Esophagus muscularis mucosa (tissue), 4 donors: ENCODE measurements at regions not wholly inside any gene's neighbourhood (a gene's known extent, or its start where the extent isn't known, plus 50 kb on each side); places are given as distances from the start of the nearest gene placed in this dataset.

Experiments
- DNase-seq: peaks from one replicate; pipeline ENCODE4 v3.0.0-alpha.2; 2017; ENCODE audit errors: extremely low spot score
- H3K27ac ChIP-seq, 4 donors: fragments of 200-600 bp; sonication (generic); replicated peaks in 1 of 4; 1 replicate in 3 of 4; 2 replicates in 1 of 4; pipeline ENCODE4 v1.5.1; 2016 to 2019; ENCODE audit warnings: mild to moderate bottlenecking in 1 of 4
- H3K27me3 ChIP-seq, 4 donors: fragments of 200-600 bp; sonication (generic); one replicate each; pipeline versions ENCODE4 v1.5.1 to v1.6.0; 2016 to 2019
- H3K36me3 ChIP-seq, 4 donors: fragments of 200-600 bp; sonication (generic); one replicate each; pipeline ENCODE4 v1.5.1; 2016 to 2019
- H3K4me1 ChIP-seq, 4 donors: fragments of 200-600 bp; sonication (generic); one replicate each; pipeline ENCODE4 v1.5.1; 2016 to 2019
- H3K4me3 ChIP-seq, 4 donors: fragments of 200-600 bp; sonication (generic); 1 replicate in 2 of 4; 2 replicates in 2 of 4; pipeline ENCODE4 v1.5.1; 2016 to 2019; ENCODE audit warnings: mild to moderate bottlenecking in 4 of 4, moderate library complexity in 1 of 4
- H3K9me3 ChIP-seq, 4 donors: fragments of 200-600 bp; sonication (generic); 1 replicate in 3 of 4; 2 replicates in 1 of 4; pipeline ENCODE4 v1.5.1; 2016 to 2019
- CTCF ChIP-seq, 3 experiments: fragments of 200-600 bp in 2 of 3; fragments of 450-650 bp in 1 of 3; sonication (generic) in 2 of 3; IDR thresholded peaks; one replicate each; pipeline ENCODE4 v1.5.1; 2017 to 2019; ENCODE audit warnings: antibody characterized with exemption in 3 of 3, mild to moderate bottlenecking in 2 of 3, moderate library complexity in 1 of 3
- EP300 ChIP-seq: sonication (generic); formaldehyde crosslinking; IDR thresholded peaks from one replicate; pipeline ENCODE4 v1.6.1; 2017; ENCODE audit warnings: antibody characterized with exemption
- POLR2A ChIP-seq: fragments of 450-650 bp; IDR thresholded peaks from one replicate; pipeline ENCODE4 v1.6.1; 2017; ENCODE audit warnings: antibody characterized with exemption, moderate library complexity, mild to moderate bottlenecking, low read depth
- POLR2AphosphoS5 ChIP-seq, 2 donors: sonication (generic); formaldehyde crosslinking; IDR thresholded peaks; one replicate each; pipeline ENCODE4 v1.6.1; 2017; ENCODE audit warnings: antibody characterized with exemption in 2 of 2
- WGBS: methylation state at CpG from one replicate; pipeline ENCODE4 v1.1.5; 2018; 5-methylcytosine and 5-hydroxymethylcytosine counted together
- intact Hi-C: fragments of 100-400 bp; cut with DNase I; formaldehyde crosslinking; loops from one replicate; pipeline ENCODE4 v1.15.1; 2023

GRCh38 chr6:143591441-143591840 is 79.9 kb upstream of the FUCA2 start:
- Histone ChIP-seq H3K36me3 (no peaks in the 10 kb centered on the region), H3K27ac (no peak overlapping the region), H3K4me3 (no peak overlapping the region), H3K4me1 (peaks cover 8 to 24% (median 23%) of the 10 kb centered on the region in 4 donors), H3K27me3 (no peaks in the 10 kb centered on the region), H3K9me3 (no peaks in the 10 kb centered on the region)
- 99% methylated on average over 4 of the region's 4 CpGs for WGBS
- DNase-seq = no peak
- no peak for TF ChIP-seq POLR2AphosphoS5 (IDR thresholded peaks at IDR 0.05)
- TF ChIP-seq CTCF (IDR thresholded peaks at IDR 0.05) = no peak
- no peak for TF ChIP-seq POLR2A
- intact Hi-C loops = no loop called here

DNA sequence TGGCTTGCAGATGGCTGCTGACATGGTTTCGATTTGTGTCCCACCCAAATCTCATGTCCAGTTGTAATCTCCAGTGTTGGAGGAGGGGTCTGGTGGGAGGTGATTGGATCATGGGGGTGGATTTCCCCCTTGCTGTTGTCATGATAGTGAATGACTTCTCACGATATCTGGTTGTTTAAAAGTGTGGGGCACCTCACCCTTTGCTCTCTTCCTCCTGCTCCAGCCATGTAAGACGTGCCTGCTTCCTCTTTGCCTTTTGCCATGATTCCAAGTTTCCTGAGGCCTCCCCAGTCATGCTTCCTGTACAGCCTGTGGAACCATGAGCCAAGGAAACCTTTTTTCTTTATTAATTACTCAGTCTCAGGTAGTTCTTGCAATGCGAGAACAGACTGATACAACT is 77.6 kb upstream of the FUCA2 start:
- H3K9me3 ChIP-seq = no peaks in the 10 kb centered on the region
- 90% methylated on average over 4 of the region's 4 CpGs for WGBS
- intact Hi-C loops = no loop called here
- no peaks in the 10 kb centered on the region for H3K36me3 ChIP-seq
- TF ChIP-seq EP300 = no peak
- no peak for TF ChIP-seq CTCF (IDR thresholded peaks at IDR 0.05)
- TF ChIP-seq POLR2AphosphoS5 (IDR thresholded peaks at IDR 0.05) = no peak
- no peak for TF ChIP-seq POLR2A
- DNase-seq = no peak
- H3K27ac ChIP-seq = no peak overlapping the region
- H3K27me3 ChIP-seq = no peaks in the 10 kb centered on the region
- no peak overlapping the region for H3K4me3 ChIP-seq
- H3K4me1 ChIP-seq = peaks cover 0 to 1% (median under 1%) of the 10 kb centered on the region in 4 donors

DNA sequence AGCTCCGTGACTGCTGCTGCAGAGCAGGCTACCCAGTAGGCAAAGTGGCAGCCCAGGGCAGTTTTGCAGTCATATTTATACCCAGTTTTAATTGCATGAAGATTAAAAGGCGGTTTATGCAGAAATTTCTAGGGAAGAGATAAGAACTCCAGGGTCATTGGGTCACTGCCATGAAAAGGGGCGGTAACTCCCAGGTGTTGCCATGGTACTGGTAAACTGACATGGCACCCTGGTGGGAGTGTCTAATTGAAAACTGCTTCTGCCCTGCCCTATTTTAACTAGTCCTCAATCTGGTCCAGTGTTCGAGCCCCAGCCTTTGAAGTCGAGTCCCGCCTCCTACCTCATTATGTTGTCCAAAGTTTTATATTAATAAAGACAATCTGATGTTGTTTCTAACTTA is 75.0 kb upstream of the FUCA2 start:
- H3K27me3 ChIP-seq = no peaks in the 10 kb centered on the region
- intact Hi-C loops = no loop called here
- no peaks in the 10 kb centered on the region for H3K4me1 ChIP-seq
- TF ChIP-seq CTCF (IDR thresholded peaks at IDR 0.05) = no peak
- TF ChIP-seq EP300 = no peak
- no peak for TF ChIP-seq POLR2A
- no peak for TF ChIP-seq POLR2AphosphoS5 (IDR thresholded peaks at IDR 0.05)
- 93% methylated on average over 6 of the region's 6 CpGs for WGBS
- H3K36me3 ChIP-seq = no peaks in the 10 kb centered on the region
- no peak overlapping the region for H3K27ac ChIP-seq
- DNase-seq = no peak
- no peak overlapping the region for H3K4me3 ChIP-seq
- H3K9me3 ChIP-seq = no peaks in the 10 kb centered on the region

DNA sequence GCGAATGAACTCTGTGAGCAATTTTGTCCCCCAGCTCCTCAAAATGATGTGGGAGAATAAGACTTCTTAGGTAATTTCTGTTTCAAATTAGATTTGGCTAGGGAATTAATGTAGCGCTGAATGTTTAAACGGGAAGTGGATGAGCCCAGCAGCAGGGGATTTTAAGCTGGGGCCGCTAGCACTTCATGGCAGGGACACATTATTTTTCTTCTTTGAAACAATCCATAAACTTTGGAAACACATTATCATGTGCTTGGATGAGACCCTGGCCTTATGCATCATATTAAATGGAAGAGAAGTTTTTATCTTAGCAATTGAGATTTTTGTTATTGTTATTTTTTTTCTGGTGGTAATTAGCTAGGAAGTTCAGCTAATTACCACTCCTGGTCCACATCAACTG is 74.2 kb upstream of the FUCA2 start:
- TF ChIP-seq CTCF (IDR thresholded peaks at IDR 0.05) = no peak
- TF ChIP-seq EP300 = no peak
- TF ChIP-seq POLR2A = no peak
- TF ChIP-seq POLR2AphosphoS5 (IDR thresholded peaks at IDR 0.05) = no peak

GRCh38 chr6:143585241-143585640 is 73.7 kb upstream of the FUCA2 start:
- no peak overlapping the region for H3K4me3 ChIP-seq
- H3K4me1 ChIP-seq = no peaks in the 10 kb centered on the region
- WGBS = 100% methylated on average over 1 of the region's 1 CpG
- peak overlapping the region in 1 of 4 donors; percentile 6 for H3K27ac ChIP-seq
- no peak for DNase-seq
- intact Hi-C loops = no loop called here
- no peaks in the 10 kb centered on the region for H3K9me3 ChIP-seq
- no peak for TF ChIP-seq POLR2AphosphoS5 (IDR thresholded peaks at IDR 0.05)
- TF ChIP-seq EP300 = no peak
- no peak for TF ChIP-seq CTCF (IDR thresholded peaks at IDR 0.05)
- no peak for TF ChIP-seq POLR2A
- no peaks in the 10 kb centered on the region for H3K27me3 ChIP-seq
- H3K36me3 ChIP-seq = no peaks in the 10 kb centered on the region

More for the DNA sequence above, 74.2 kb upstream of the FUCA2 start:
- Histone ChIP-seq H3K4me3 (no peak overlapping the region), H3K4me1 (no peaks in the 10 kb centered on the region), H3K27me3 (no peaks in the 10 kb centered on the region), H3K27ac (peak overlapping the region in 1 of 4 donors; percentile 6), H3K9me3 (no peaks in the 10 kb centered on the region), H3K36me3 (no peaks in the 10 kb centered on the region)
- no peak for DNase-seq
- 76% methylated on average over 4 of the region's 4 CpGs for WGBS
- intact Hi-C loops = no loop called here
